ENCODE measurements at regions not wholly inside any gene's neighbourhood (a gene's known extent, or its start where the extent isn't known, plus 50 kb on each side); places are given as distances from the start of the nearest gene placed in this dataset.

DNA sequence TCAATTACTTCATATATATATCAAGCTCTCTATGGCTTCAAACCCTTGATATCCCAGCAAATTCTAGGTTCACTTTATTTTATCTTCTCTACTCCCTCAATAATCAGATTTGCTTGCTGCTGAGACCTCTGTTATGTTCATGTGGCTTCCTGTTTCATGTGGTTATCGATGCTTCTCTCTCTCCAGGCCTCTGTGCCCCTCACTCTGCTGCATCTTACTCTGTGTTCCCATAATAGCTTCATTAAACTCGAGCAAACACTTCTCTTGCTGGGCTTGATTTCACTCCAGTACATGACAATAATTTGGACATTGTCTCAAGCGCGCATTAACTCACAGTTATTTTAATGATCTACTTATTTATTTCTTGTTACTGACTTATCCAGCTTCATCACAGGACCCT is 798.8 kb downstream of the CDH9 start:
- Histone ChIP-seq H3K27ac (ENCODE audit: low read depth in 1 of 2, low read length in 1 of 2) (no peak overlapping the region), H3K9ac (ENCODE audit: insufficient read depth in 1 of 2, low read length in 2 of 2) (no peak overlapping the region), H3K27me3 (ENCODE audit: control insufficient read depth in 3 of 3, insufficient read depth in 3 of 3, low read length in 2 of 3) (no peaks in the 10 kb centered on the region), H3K4me1 (ENCODE audit: control insufficient read depth in 5 of 5, insufficient read depth in 5 of 5, low read length in 5 of 5) (no peaks in the 10 kb centered on the region), H3K9me3 (ENCODE audit: control insufficient read depth in 4 of 4, insufficient read depth in 3 of 4, low read length in 3 of 4) (no peaks in the 10 kb centered on the region), H3K4me3 (no peak overlapping the region), H3K36me3 (ENCODE audit: control insufficient read depth in 4 of 4, insufficient read depth in 4 of 4, low read length in 4 of 4) (no peaks in the 10 kb centered on the region)
- DNase-seq (no peak), ATAC-seq (ENCODE audit: insufficient read depth, low FRiP score) (no peak)
- TF ChIP-seq, protein P1, sequence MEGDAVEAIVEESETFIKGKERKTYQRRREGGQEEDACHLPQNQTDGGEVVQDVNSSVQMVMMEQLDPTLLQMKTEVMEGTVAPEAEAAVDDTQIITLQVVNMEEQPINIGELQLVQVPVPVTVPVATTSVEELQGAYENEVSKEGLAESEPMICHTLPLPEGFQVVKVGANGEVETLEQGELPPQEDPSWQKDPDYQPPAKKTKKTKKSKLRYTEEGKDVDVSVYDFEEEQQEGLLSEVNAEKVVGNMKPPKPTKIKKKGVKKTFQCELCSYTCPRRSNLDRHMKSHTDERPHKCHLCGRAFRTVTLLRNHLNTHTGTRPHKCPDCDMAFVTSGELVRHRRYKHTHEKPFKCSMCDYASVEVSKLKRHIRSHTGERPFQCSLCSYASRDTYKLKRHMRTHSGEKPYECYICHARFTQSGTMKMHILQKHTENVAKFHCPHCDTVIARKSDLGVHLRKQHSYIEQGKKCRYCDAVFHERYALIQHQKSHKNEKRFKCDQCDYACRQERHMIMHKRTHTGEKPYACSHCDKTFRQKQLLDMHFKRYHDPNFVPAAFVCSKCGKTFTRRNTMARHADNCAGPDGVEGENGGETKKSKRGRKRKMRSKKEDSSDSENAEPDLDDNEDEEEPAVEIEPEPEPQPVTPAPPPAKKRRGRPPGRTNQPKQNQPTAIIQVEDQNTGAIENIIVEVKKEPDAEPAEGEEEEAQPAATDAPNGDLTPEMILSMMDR (IDR thresholded peaks at IDR 0.05; ENCODE audit: control extremely low read depth, extremely low read depth), result no peak
- 73% methylated on average over 4 of the region's 4 CpGs for WGBS, 2 donors

DNA sequence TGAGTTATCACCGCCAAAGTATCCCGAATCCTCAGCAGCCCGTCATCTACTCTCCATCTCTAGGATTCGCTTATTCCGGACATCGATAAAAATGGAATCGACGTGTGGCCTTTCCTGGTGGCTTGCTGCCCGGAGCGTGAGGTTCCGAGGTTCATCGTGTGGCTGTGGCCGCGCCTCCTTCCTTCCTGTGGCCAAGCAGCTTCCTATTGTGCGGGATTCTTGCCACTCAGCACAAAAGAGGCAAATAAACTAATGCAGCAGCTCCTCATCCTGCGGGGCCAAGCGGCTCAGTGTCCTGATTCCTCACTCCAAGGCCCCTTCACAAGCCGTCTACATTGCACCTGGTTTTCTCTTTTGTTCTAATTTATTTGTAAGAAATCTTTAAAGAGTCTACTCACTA is 800.9 kb downstream of the CDH9 start:
- DNase-seq (no peak), ATAC-seq (ENCODE audit: insufficient read depth, low FRiP score) (no peak)
- H3K27me3 ChIP-seq (ENCODE audit: control insufficient read depth in 3 of 3, insufficient read depth in 3 of 3, low read length in 2 of 3), result no peaks in the 10 kb centered on the region
- no peak overlapping the region for H3K27ac ChIP-seq (ENCODE audit: low read depth in 1 of 2, low read length in 1 of 2)
- no peaks in the 10 kb centered on the region for H3K36me3 ChIP-seq (ENCODE audit: control insufficient read depth in 4 of 4, insufficient read depth in 4 of 4, low read length in 4 of 4)
- H3K9me3 ChIP-seq (ENCODE audit: control insufficient read depth in 4 of 4, insufficient read depth in 3 of 4, low read length in 3 of 4), result peaks cover 0 to 3% (median 0%) of the 10 kb centered on the region in 4 donors
- H3K9ac ChIP-seq (ENCODE audit: insufficient read depth in 1 of 2, low read length in 2 of 2), result no peak overlapping the region
- WGBS, 2 donors, result 81 to 84% methylated on average over 18 of the region's 18 CpGs
- TF ChIP-seq, protein P1 (IDR thresholded peaks at IDR 0.05; ENCODE audit: control extremely low read depth, extremely low read depth), result no peak
- H3K4me3 ChIP-seq, result no peak overlapping the region
- no peaks in the 10 kb centered on the region for H3K4me1 ChIP-seq (ENCODE audit: control insufficient read depth in 5 of 5, insufficient read depth in 5 of 5, low read length in 5 of 5)

DNA sequence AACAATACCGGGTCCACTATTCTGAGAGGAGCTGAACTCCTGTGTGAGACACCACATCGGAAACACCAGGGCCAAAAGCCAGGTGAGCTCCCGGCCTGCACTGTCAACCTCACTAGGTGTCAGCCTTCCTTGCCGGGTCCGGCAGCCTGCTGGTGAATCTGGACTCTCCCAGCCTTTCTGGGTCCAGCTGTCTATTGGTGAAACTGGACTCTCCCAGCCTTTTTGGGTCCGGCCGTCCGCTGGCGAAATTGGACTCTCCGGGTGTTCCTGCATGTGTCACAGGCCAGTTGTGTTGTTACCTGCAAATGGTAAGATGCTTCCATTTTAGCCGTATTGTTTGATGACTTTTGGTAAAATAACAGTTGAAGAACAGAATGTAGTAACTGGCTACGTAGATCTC is 801.5 kb downstream of the CDH9 start:
- DNase-seq (no peak), ATAC-seq (ENCODE audit: insufficient read depth, low FRiP score) (no peak)
- no peaks in the 10 kb centered on the region for H3K4me1 ChIP-seq (ENCODE audit: control insufficient read depth in 5 of 5, insufficient read depth in 5 of 5, low read length in 5 of 5)
- H3K27ac ChIP-seq (ENCODE audit: low read depth in 1 of 2, low read length in 1 of 2), result no peak overlapping the region
- TF ChIP-seq, protein P1 (IDR thresholded peaks at IDR 0.05; ENCODE audit: control extremely low read depth, extremely low read depth), result no peak
- no peak overlapping the region for H3K4me3 ChIP-seq
- peaks cover 0 to 3% (median 0%) of the 10 kb centered on the region in 4 donors for H3K9me3 ChIP-seq (ENCODE audit: control insufficient read depth in 4 of 4, insufficient read depth in 3 of 4, low read length in 3 of 4)
- H3K27me3 ChIP-seq (ENCODE audit: control insufficient read depth in 3 of 3, insufficient read depth in 3 of 3, low read length in 2 of 3), result no peaks in the 10 kb centered on the region
- WGBS, 2 donors, result 93 to 97% methylated on average over 12 of the region's 12 CpGs
- H3K36me3 ChIP-seq (ENCODE audit: control insufficient read depth in 4 of 4, insufficient read depth in 4 of 4, low read length in 4 of 4), result no peaks in the 10 kb centered on the region
- H3K9ac ChIP-seq (ENCODE audit: insufficient read depth in 1 of 2, low read length in 2 of 2), result no peak overlapping the region

DNA sequence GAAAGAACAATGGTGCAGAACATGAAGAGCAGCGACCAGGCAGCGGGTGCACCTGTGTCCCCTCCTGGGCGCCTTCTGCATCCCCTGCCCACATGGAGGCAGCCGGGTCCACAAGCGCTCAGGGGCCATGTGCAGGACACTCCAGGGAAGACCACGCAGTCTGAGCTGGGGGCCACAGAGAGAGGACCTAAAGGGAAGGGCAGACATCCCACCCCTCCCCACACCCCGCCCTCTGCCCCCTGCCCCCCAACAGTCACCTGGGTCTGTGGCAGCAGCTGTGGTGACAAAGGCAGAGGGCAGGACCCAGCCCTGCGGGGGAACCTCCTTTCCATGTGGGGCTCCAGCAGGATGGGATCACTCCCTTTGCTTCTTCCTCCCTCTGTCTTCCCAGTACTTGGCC is 805.7 kb downstream of the CDH9 start:
- 83 to 87% methylated on average over 8 of the region's 8 CpGs for WGBS, 2 donors
- no peak overlapping the region for H3K9ac ChIP-seq (ENCODE audit: insufficient read depth in 1 of 2, low read length in 2 of 2)
- no peaks in the 10 kb centered on the region for H3K4me1 ChIP-seq (ENCODE audit: control insufficient read depth in 5 of 5, insufficient read depth in 5 of 5, low read length in 5 of 5)
- H3K27me3 ChIP-seq (ENCODE audit: control insufficient read depth in 3 of 3, insufficient read depth in 3 of 3, low read length in 2 of 3), result no peaks in the 10 kb centered on the region
- TF ChIP-seq, protein P1 (IDR thresholded peaks at IDR 0.05; ENCODE audit: control extremely low read depth, extremely low read depth), result no peak
- no peaks in the 10 kb centered on the region for H3K36me3 ChIP-seq (ENCODE audit: control insufficient read depth in 4 of 4, insufficient read depth in 4 of 4, low read length in 4 of 4)
- no peak for ATAC-seq (ENCODE audit: insufficient read depth, low FRiP score)
- no peak overlapping the region for H3K27ac ChIP-seq (ENCODE audit: low read depth in 1 of 2, low read length in 1 of 2)
- DNase-seq, result no peak
- H3K4me3 ChIP-seq, result no peak overlapping the region
- peaks cover 0 to 13% (median 0%) of the 10 kb centered on the region in 4 donors for H3K9me3 ChIP-seq (ENCODE audit: control insufficient read depth in 4 of 4, insufficient read depth in 3 of 4, low read length in 3 of 4)
